H1 (cell line): ENCODE measurements at regions not wholly inside any gene's neighbourhood (a gene's known extent, or its start where the extent isn't known, plus 50 kb on each side); places are given as distances from the start of the nearest gene placed in this dataset.

ENCODE experiments used
- CTCF ChIA-PET: fragments of 300-600 bp; sonication (Branson Sonifier 250); formaldehyde crosslinking; loops from one replicate; lab custom pipeline; 2021; ENCODE audit not compliant: partially characterized antibody; lab: Charles Lee
- POLR2A ChIA-PET: fragments of 300-600 bp; sonication (Branson Sonifier 250); formaldehyde crosslinking; loops from one replicate; lab custom pipeline; 2021; ENCODE audit warnings: inconsistent platforms; ENCODE audit not compliant: partially characterized antibody; lab: Charles Lee
- DNase-seq, 2 experiments: peaks; one replicate each; pipeline versions ENCODE4 v3.0.0 to v3.0.0-alpha.2; 2010 to 2022; ENCODE audit warnings: low spot score in 2 of 2, low read depth in 1 of 2, mixed read lengths in 1 of 2
- FAIRE-seq: peaks from 2 replicates; lab custom pipeline; 2011; peaks lifted over from hg19 to GRCh38; lab: Jason Lieb, UNC
- H2AFZ ChIP-seq: 2 replicates; pipeline ENCODE4 v1.8.1; 2012; ENCODE audit warnings: low read length, inconsistent platforms
- H2AK5ac ChIP-seq: 2 replicates; pipeline ENCODE4 v1.6.1; 2013; ENCODE audit warnings: low read depth, low read length
- H2BK120ac ChIP-seq: replicated peaks from 2 replicates; pipeline ENCODE3; 2013; ENCODE audit warnings: low read depth, low read length, inconsistent platforms
- H2BK12ac ChIP-seq: 2 replicates; pipeline ENCODE4 v1.6.1; 2013; ENCODE audit warnings: low read depth, low read length
- H2BK15ac ChIP-seq: 2 replicates; pipeline ENCODE4 v1.6.1; 2013; ENCODE audit warnings: low read length
- H2BK20ac ChIP-seq: 2 replicates; pipeline ENCODE4 v1.6.1; 2013; ENCODE audit warnings: low read length
- H2BK5ac ChIP-seq: 2 replicates; pipeline ENCODE4 v1.6.1; 2013; ENCODE audit warnings: low read depth, low read length
- H3K14ac ChIP-seq: 2 replicates; pipeline ENCODE4 v1.6.1; 2013; ENCODE audit warnings: inconsistent platforms; ENCODE audit not compliant: insufficient read length
- H3K18ac ChIP-seq: 2 replicates; pipeline ENCODE4 v1.6.1; 2013; ENCODE audit warnings: low read length; ENCODE audit errors: extremely low read depth
- H3K23ac ChIP-seq: 2 replicates; pipeline ENCODE4 v1.6.1; 2013; ENCODE audit warnings: inconsistent platforms; ENCODE audit not compliant: insufficient read length
- H3K23me2 ChIP-seq: 2 replicates; pipeline ENCODE4 v1.6.1; 2013; ENCODE audit warnings: low read depth, low read length
- H3K27ac ChIP-seq: 2 replicates; pipeline ENCODE4 v1.6.1; 2011; ENCODE audit warnings: low read depth, low read length, inconsistent platforms
- H3K27me3 ChIP-seq, 4 experiments: replicated peaks in 1 of 4; 1 replicate in 1 of 4; 2 replicates in 3 of 4; pipeline versions ENCODE4 v1.6.1 to v1.8.1; 2011 to 2013; ENCODE audit warnings: low read length in 3 of 4, mild to moderate bottlenecking in 3 of 4, inconsistent platforms in 2 of 4, mixed read lengths in 2 of 4, moderate library complexity in 1 of 4; ENCODE audit not compliant: control insufficient read depth in 3 of 4, insufficient read depth in 3 of 4; ENCODE audit errors: extremely low read depth in 1 of 4
- H3K36me3 ChIP-seq, 4 experiments: 2 replicates each; pipeline versions ENCODE4 v1.6.1 to v1.8.1; 2011 to 2013; ENCODE audit warnings: mild to moderate bottlenecking in 4 of 4, low read length in 3 of 4, moderate library complexity in 2 of 4, control low read depth in 1 of 4, inconsistent platforms in 1 of 4; ENCODE audit not compliant: insufficient read depth in 4 of 4, control insufficient read depth in 2 of 4
- H3K4ac ChIP-seq: replicated peaks from 2 replicates; pipeline ENCODE3; 2013; ENCODE audit warnings: low read length, low read depth, mixed read lengths, inconsistent platforms; ENCODE audit not compliant: insufficient read length
- H3K4me1 ChIP-seq, 4 experiments: replicated peaks in 1 of 4; 1 replicate in 1 of 4; 2 replicates in 3 of 4; pipeline versions ENCODE4 v1.6.1 to v1.8.1; 2011 to 2013; ENCODE audit warnings: low read length in 3 of 4, inconsistent platforms in 2 of 4, mixed read lengths in 1 of 4; ENCODE audit not compliant: insufficient read depth in 4 of 4, control insufficient read depth in 3 of 4
- H3K4me2 ChIP-seq, 2 experiments: 2 replicates each; pipeline versions ENCODE4 v1.6.1 to v1.8.1; 2011 to 2013; ENCODE audit warnings: low read depth in 2 of 2, low read length in 2 of 2, control low read depth in 1 of 2, inconsistent platforms in 1 of 2, mild to moderate bottlenecking in 1 of 2; ENCODE audit not compliant: insufficient read depth in 1 of 2
- H3K4me3 ChIP-seq, 4 experiments: fragments of 200-600, 300-600 bp in 1 of 4; sonication (generic), shearing (Covaris generic), sonication (Bioruptor Twin) in 1 of 4; 2 replicates each; pipeline versions ENCODE4 v1.5.1 to v1.8.1; 2011 to 2016; ENCODE audit warnings: low read length in 4 of 4, low read depth in 3 of 4, control low read depth in 2 of 4, inconsistent platforms in 2 of 4, mild to moderate bottlenecking in 2 of 4, mixed read lengths in 1 of 4, moderate library complexity in 1 of 4; ENCODE audit not compliant: insufficient read depth in 2 of 4; ENCODE audit errors: extremely low read depth in 1 of 4
- H3K56ac ChIP-seq: replicated peaks from 2 replicates; pipeline ENCODE3; 2013; ENCODE audit warnings: low read depth, mild to moderate bottlenecking, mixed read lengths, low read length, inconsistent platforms; ENCODE audit not compliant: insufficient read length
- H3K79me1 ChIP-seq: 2 replicates; pipeline ENCODE4 v1.6.1; 2013; ENCODE audit warnings: low read depth, low read length, control low read depth
- H3K79me2 ChIP-seq, 2 experiments: 2 replicates each; pipeline versions ENCODE4 v1.6.1 to v1.8.1; 2012 to 2013; ENCODE audit warnings: low read length in 2 of 2, mild to moderate bottlenecking in 2 of 2, inconsistent platforms in 1 of 2; ENCODE audit not compliant: insufficient read depth in 2 of 2, control insufficient read depth in 1 of 2
- H3K9ac ChIP-seq, 4 experiments: replicated peaks in 1 of 4; 1 replicate in 1 of 4; 2 replicates in 3 of 4; pipeline versions ENCODE4 v1.6.1 to v1.8.1; 2011 to 2013; ENCODE audit warnings: low read depth in 3 of 4, low read length in 3 of 4, control low read depth in 2 of 4, mild to moderate bottlenecking in 2 of 4, moderate library complexity in 2 of 4, inconsistent platforms in 1 of 4; ENCODE audit errors: extremely low read depth in 1 of 4
- H3K9me3 ChIP-seq, 2 experiments: 2 replicates each; pipeline versions ENCODE4 v1.6.1 to v1.8.1; 2012 to 2013; ENCODE audit warnings: mild to moderate bottlenecking in 2 of 2, moderate library complexity in 2 of 2, control low read depth in 1 of 2, inconsistent platforms in 1 of 2, low read depth in 1 of 2, low read length in 1 of 2, mixed read lengths in 1 of 2; ENCODE audit not compliant: insufficient read depth in 2 of 2
- H4K20me1 ChIP-seq, 2 experiments: replicated peaks in 1 of 2; 2 replicates each; pipeline versions ENCODE3 to v1.8.1; 2011 to 2013; ENCODE audit warnings: inconsistent platforms in 2 of 2, low read length in 2 of 2, mild to moderate bottlenecking in 1 of 2; ENCODE audit not compliant: insufficient read depth in 2 of 2, control insufficient read depth in 1 of 2
- H4K5ac ChIP-seq: 2 replicates; pipeline ENCODE4 v1.6.1; 2013; ENCODE audit warnings: low read length, low read depth, mixed read lengths, inconsistent platforms; ENCODE audit not compliant: insufficient read length
- H4K8ac ChIP-seq: 2 replicates; pipeline ENCODE4 v1.8.0; 2013; ENCODE audit warnings: mild to moderate bottlenecking, moderate library complexity, low read length, inconsistent platforms; ENCODE audit not compliant: insufficient read depth; ENCODE audit errors: extremely low read depth
- H4K91ac ChIP-seq: replicated peaks from 2 replicates; pipeline ENCODE3; 2013; ENCODE audit warnings: low read length, mixed read lengths, inconsistent platforms; ENCODE audit not compliant: insufficient read length
- ATF3 ChIP-seq: IDR thresholded peaks from 2 replicates; pipeline ENCODE4 v1.6.1; 2011; ENCODE audit warnings: low read depth, mild to moderate bottlenecking, low read length; ENCODE audit not compliant: insufficient read depth
- BRCA1 ChIP-seq: IDR thresholded peaks from 2 replicates; pipeline ENCODE4 v1.6.1; 2012; ENCODE audit warnings: low read depth, low read length, improper control_type of control experiment
- CTBP2 ChIP-seq: IDR thresholded peaks from 2 replicates; pipeline ENCODE4 v1.7.0; 2011; ENCODE audit warnings: borderline replicate concordance, mild to moderate bottlenecking, moderate library complexity, mixed read lengths, low read length; ENCODE audit not compliant: insufficient read depth, insufficient read length
- E2F6 ChIP-seq: IDR thresholded peaks from 2 replicates; pipeline ENCODE4 v1.6.1; 2012; ENCODE audit warnings: inconsistent platforms
- KDM1A ChIP-seq: fragments of 200-600, 300-600 bp; sonication (generic); IDR thresholded peaks from 2 replicates; pipeline ENCODE4 v1.7.1; 2016; ENCODE audit warnings: mild to moderate bottlenecking, low read length, borderline replicate concordance
- NANOG ChIP-seq: IDR thresholded peaks from 2 replicates; pipeline ENCODE4 v1.6.1; 2011; ENCODE audit warnings: low read length, low read depth, mild to moderate bottlenecking, inconsistent platforms; ENCODE audit not compliant: insufficient read depth, poor library complexity, severe bottlenecking
- PHF8 ChIP-seq: fragments of 200-600 bp; sonication (generic); conservative IDR thresholded peaks from 2 replicates; pipeline ENCODE4 v1.7.1; 2012; ENCODE audit warnings: low read depth, mild to moderate bottlenecking, inconsistent platforms, low read length, moderate library complexity
- POLR2AphosphoS5 ChIP-seq: IDR thresholded peaks from 2 replicates; pipeline ENCODE4 v1.6.1; 2011; ENCODE audit warnings: low read depth, low read length
- SIN3A ChIP-seq, 2 experiments: IDR thresholded peaks in 1 of 2; conservative IDR thresholded peaks in 1 of 2; 2 replicates each; pipeline ENCODE4 v1.6.1; 2011 to 2012; ENCODE audit warnings: low read length in 2 of 2, improper control_type of control experiment in 1 of 2, low read depth in 1 of 2, mild to moderate bottlenecking in 1 of 2
- SRF ChIP-seq: IDR thresholded peaks from 2 replicates; pipeline ENCODE4 v1.6.1; 2011; ENCODE audit warnings: mild to moderate bottlenecking, low read depth, low read length, moderate library complexity
- TAF7 ChIP-seq: optimal IDR thresholded peaks from 2 replicates; pipeline ENCODE3; 2011; ENCODE audit warnings: low read depth, mild to moderate bottlenecking, inconsistent platforms, low read length, moderate library complexity, borderline replicate concordance

- H3K23ac ChIP-seq: no peak overlapping the region
- no peak overlapping the region for H2BK15ac ChIP-seq
- no peaks in the 10 kb centered on the region for H3K79me1 ChIP-seq
- H3K9me3 ChIP-seq: no peaks in the 10 kb centered on the region
- no peaks in the 10 kb centered on the region for H3K36me3 ChIP-seq
- H3K18ac ChIP-seq: no peak overlapping the region
- no peaks in the 10 kb centered on the region for H3K4me1 ChIP-seq
- no peak overlapping the region for H2BK20ac ChIP-seq
- no peak for TF ChIP-seq E2F6
- TF ChIP-seq CTBP2: no peak
- TF ChIP-seq NANOG: no peak
- TF ChIP-seq ATF3: no peak
- TF ChIP-seq KDM1A: no peak
- TF ChIP-seq SIN3A (conservative IDR thresholded peaks at IDR 0.05 in 1 of 2, IDR thresholded peaks at IDR 0.05 in 1 of 2; ENCODE audit: low read depth in 1 of 2, low read length in 2 of 2): no peak
- TF ChIP-seq TAF7: no peak
- no peak for TF ChIP-seq POLR2AphosphoS5
- TF ChIP-seq PHF8: no peak
- no peak for TF ChIP-seq SRF
- TF ChIP-seq BRCA1: no peak
- TF ChIP-seq, all 59 proteins: peak for 0
- Histone ChIP-seq H3K4me3 (no peak overlapping the region), H2AFZ (no peak overlapping the region), H3K4ac (no peak overlapping the region), H4K20me1 (no peaks in the 10 kb centered on the region), H2BK120ac (no peak overlapping the region), H4K5ac (no peak overlapping the region), H3K27ac (no peak overlapping the region), H3K14ac (no peak overlapping the region), H2BK12ac (no peak overlapping the region), H3K27me3 (no peaks in the 10 kb centered on the region), H2BK5ac (no peak overlapping the region), H3K56ac (no peak overlapping the region), H3K4me2 (no peak overlapping the region), H4K91ac (no peak overlapping the region), H4K8ac (no peak overlapping the region), H3K79me2 (no peaks in the 10 kb centered on the region), H3K23me2 (no peaks in the 10 kb centered on the region), H2AK5ac (no peak overlapping the region), H3K9ac (no peak overlapping the region)
- DNase-seq (no peak), FAIRE-seq (no peak)
- ChIA-PET POLR2A (interaction anchor here (1.9 kb wide), 1 partner anchor 39 kb away, joined by 4 read pairs; no protein-coding TSS in a partner anchor), CTCF (interaction anchor here (0.6 to 3.7 kb wide), 4 partner anchors 10 to 224 kb away, joined by 3 to 21 read pairs (median 4); no protein-coding TSS in a partner anchor)
Observed at GRCh38 chr5:17439956-17440355, 58.1 kb upstream of the TAF11L2 start.
